Hepatocyte (in vitro differentiated cells): ENCODE measurements at regions not wholly inside any gene's neighbourhood (a gene's known extent, or its start where the extent isn't known, plus 50 kb on each side); places are given as distances from the start of the nearest gene placed in this dataset.

ENCODE experiments used
- DNase-seq: peaks from one replicate; pipeline ENCODE4 v3.0.0-alpha.2; 2016; ENCODE audit warnings: low spot score
- H2AFZ ChIP-seq: fragments of 200-600 bp; sonication (generic); 2 replicates; pipeline ENCODE4 v1.6.0; 2016; ENCODE audit warnings: antibody characterized with exemption, mild to moderate bottlenecking
- H3K27ac ChIP-seq: fragments of 200-600 bp; sonication (generic); 2 replicates; pipeline ENCODE4 v1.5.1; 2016; ENCODE audit warnings: mild to moderate bottlenecking
- H3K27me3 ChIP-seq: fragments of 200-600 bp; sonication (generic); 2 replicates; pipeline ENCODE4 v1.6.1; 2016
- H3K36me3 ChIP-seq: fragments of 200-600 bp; sonication (generic); replicated peaks from 2 replicates; pipeline ENCODE4 v1.5.1; 2016; ENCODE audit warnings: low read depth; ENCODE audit not compliant: insufficient read depth
- H3K4me1 ChIP-seq: fragments of 200-600 bp; sonication (generic); 2 replicates; pipeline ENCODE4 v1.5.1; 2016; ENCODE audit warnings: mild to moderate bottlenecking, moderate library complexity; ENCODE audit not compliant: insufficient read depth
- H3K4me2 ChIP-seq: fragments of 200-600 bp; sonication (generic); 2 replicates; pipeline ENCODE4 v1.6.0; 2016
- H3K4me3 ChIP-seq: fragments of 200-600 bp; sonication (generic); 2 replicates; pipeline ENCODE4 v1.5.1; 2016; ENCODE audit warnings: mild to moderate bottlenecking
- H3K79me2 ChIP-seq: fragments of 200-600 bp; sonication (generic); 2 replicates; pipeline ENCODE4 v1.6.0; 2017; ENCODE audit warnings: mild to moderate bottlenecking
- H3K9me2 ChIP-seq: fragments of 200-600 bp; sonication (generic); replicated peaks from 2 replicates; pipeline ENCODE4 v1.6.0; 2017; ENCODE audit warnings: mild to moderate bottlenecking; ENCODE audit not compliant: insufficient read depth
- H3K9me3 ChIP-seq: fragments of 200-600 bp; sonication (generic); 2 replicates; pipeline ENCODE4 v1.5.1; 2016; ENCODE audit warnings: low read depth, mild to moderate bottlenecking
- H4K20me1 ChIP-seq: fragments of 200-600 bp; sonication (generic); 2 replicates; pipeline ENCODE4 v1.6.0; 2016; ENCODE audit warnings: mild to moderate bottlenecking; ENCODE audit not compliant: insufficient read depth, poor library complexity, severe bottlenecking
- EZH2 ChIP-seq: fragments of 200-600 bp; sonication (generic); IDR thresholded peaks from 2 replicates; pipeline ENCODE4 v1.6.1; 2016; ENCODE audit warnings: antibody characterized with exemption, mild to moderate bottlenecking, borderline replicate concordance
- EZH2phosphoT487 ChIP-seq: fragments of 200-600 bp; sonication (generic); IDR thresholded peaks from one replicate; pipeline ENCODE4 v1.6.1; 2018; ENCODE audit warnings: antibody characterized with exemption, mild to moderate bottlenecking, low read depth, moderate library complexity; ENCODE audit not compliant: unreplicated experiment, severe bottlenecking
- WGBS: methylation state at CpG from one replicate; pipeline ENCODE4 v1.1.6; 2016; ENCODE audit warnings: low lambda C conversion rate; ENCODE audit errors: missing lambda C conversion rate; 5-methylcytosine and 5-hydroxymethylcytosine counted together
- TF ChIP-seq, protein P1 (sequence below): fragments of 200-600 bp; sonication (generic); IDR thresholded peaks from 2 replicates; pipeline ENCODE4 v1.5.1; 2016; ENCODE audit warnings: antibody characterized with exemption, mild to moderate bottlenecking; ENCODE audit not compliant: poor library complexity

DNA sequence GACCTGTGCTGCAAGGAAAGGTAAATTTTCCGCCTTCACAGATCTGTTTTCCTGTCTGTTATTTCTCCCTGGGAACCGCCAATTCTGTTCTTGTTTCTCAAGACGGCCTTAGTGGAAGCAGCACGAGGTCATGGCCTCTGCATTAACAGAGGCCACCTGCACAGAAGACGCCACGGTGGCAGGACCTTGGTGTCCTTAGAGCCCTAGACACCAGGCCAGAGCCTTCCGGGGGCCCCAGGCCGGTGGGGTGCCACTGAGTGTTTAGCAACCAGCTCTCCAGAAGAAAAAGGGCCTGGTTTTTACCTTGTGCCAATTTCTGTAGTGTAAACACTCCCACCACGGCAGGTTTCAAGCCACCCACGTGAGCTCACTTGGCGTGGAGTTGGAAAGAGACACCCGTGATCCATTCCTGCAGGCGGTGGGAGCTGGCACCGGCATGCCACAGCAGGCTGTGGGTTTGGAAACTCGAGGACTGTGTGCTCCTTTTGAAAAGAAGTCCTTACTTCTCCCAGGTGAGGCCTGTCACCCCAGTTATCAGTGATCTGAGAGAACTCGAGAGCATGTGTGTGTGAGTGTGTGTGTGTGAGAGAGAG is 103.9 kb upstream of the HDAC4 start:
- TF ChIP-seq, protein P1, sequence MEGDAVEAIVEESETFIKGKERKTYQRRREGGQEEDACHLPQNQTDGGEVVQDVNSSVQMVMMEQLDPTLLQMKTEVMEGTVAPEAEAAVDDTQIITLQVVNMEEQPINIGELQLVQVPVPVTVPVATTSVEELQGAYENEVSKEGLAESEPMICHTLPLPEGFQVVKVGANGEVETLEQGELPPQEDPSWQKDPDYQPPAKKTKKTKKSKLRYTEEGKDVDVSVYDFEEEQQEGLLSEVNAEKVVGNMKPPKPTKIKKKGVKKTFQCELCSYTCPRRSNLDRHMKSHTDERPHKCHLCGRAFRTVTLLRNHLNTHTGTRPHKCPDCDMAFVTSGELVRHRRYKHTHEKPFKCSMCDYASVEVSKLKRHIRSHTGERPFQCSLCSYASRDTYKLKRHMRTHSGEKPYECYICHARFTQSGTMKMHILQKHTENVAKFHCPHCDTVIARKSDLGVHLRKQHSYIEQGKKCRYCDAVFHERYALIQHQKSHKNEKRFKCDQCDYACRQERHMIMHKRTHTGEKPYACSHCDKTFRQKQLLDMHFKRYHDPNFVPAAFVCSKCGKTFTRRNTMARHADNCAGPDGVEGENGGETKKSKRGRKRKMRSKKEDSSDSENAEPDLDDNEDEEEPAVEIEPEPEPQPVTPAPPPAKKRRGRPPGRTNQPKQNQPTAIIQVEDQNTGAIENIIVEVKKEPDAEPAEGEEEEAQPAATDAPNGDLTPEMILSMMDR, result no peak
- TF ChIP-seq EZH2phosphoT487 (no peak), EZH2 (no peak)
- no peak overlapping the region for H2AFZ ChIP-seq
- no peaks in the 10 kb centered on the region for H3K36me3 ChIP-seq
- no peak overlapping the region for H3K27ac ChIP-seq
- no peak for DNase-seq
- H3K9me2 ChIP-seq, result no peaks in the 10 kb centered on the region
- H3K4me2 ChIP-seq, result no peak overlapping the region
- no peaks in the 10 kb centered on the region for H4K20me1 ChIP-seq
- 86% methylated on average over 16 of the region's 16 CpGs for WGBS
- no peaks in the 10 kb centered on the region for H3K4me1 ChIP-seq
- no peak overlapping the region for H3K4me3 ChIP-seq
- no peaks in the 10 kb centered on the region for H3K27me3 ChIP-seq
- no peaks in the 10 kb centered on the region for H3K79me2 ChIP-seq
- H3K9me3 ChIP-seq, result no peaks in the 10 kb centered on the region

DNA sequence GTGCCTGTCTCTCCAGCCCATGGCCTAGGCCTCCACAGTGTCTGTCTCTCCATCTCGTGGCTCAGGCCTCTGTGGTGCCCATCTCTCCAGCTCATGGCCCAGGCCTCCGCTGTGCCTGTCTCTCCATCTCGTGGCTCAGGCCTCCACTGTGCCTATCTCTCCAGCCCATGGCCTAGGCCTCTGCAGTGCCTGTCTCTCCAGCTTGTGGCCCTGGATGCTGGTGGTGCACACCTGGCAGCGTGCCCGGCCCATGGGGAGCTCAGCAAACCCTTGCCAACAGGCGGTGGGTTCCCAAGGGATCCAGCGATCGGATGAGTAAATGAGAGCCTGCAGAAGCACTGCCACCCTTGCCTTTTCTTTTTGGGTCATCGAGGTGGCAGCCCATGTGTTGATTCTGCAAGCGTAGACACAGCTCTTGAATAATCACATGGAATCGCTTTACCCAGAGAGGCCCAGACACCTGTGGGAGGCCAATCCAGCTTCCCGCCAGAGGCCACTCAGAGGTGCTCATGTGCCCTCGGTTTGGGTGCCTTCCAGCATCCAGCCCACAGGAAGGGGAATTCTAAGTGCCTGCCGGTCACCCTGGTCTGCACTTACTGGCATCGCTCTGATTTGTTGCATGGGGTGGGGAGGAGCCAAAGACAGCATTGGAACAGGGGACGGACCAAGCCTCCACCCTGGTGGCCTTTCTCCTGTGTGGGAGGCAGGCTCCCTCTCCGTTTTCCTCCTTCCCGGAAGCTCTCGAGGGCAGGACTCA is 101.8 kb upstream of the HDAC4 start:
- Histone ChIP-seq H3K79me2 (no peaks in the 10 kb centered on the region), H3K4me1 (no peaks in the 10 kb centered on the region), H3K27me3 (no peaks in the 10 kb centered on the region), H3K36me3 (no peaks in the 10 kb centered on the region), H4K20me1 (no peaks in the 10 kb centered on the region), H3K27ac (no peak overlapping the region), H3K4me2 (no peak overlapping the region), H3K9me3 (no peaks in the 10 kb centered on the region), H3K9me2 (no peaks in the 10 kb centered on the region), H2AFZ (no peak overlapping the region), H3K4me3 (no peak overlapping the region)
- 92% methylated on average over 19 of the region's 19 CpGs for WGBS
- no peak for DNase-seq
- TF ChIP-seq EZH2 (no peak), EZH2phosphoT487 (no peak)
- TF ChIP-seq, protein P1, result no peak

DNA sequence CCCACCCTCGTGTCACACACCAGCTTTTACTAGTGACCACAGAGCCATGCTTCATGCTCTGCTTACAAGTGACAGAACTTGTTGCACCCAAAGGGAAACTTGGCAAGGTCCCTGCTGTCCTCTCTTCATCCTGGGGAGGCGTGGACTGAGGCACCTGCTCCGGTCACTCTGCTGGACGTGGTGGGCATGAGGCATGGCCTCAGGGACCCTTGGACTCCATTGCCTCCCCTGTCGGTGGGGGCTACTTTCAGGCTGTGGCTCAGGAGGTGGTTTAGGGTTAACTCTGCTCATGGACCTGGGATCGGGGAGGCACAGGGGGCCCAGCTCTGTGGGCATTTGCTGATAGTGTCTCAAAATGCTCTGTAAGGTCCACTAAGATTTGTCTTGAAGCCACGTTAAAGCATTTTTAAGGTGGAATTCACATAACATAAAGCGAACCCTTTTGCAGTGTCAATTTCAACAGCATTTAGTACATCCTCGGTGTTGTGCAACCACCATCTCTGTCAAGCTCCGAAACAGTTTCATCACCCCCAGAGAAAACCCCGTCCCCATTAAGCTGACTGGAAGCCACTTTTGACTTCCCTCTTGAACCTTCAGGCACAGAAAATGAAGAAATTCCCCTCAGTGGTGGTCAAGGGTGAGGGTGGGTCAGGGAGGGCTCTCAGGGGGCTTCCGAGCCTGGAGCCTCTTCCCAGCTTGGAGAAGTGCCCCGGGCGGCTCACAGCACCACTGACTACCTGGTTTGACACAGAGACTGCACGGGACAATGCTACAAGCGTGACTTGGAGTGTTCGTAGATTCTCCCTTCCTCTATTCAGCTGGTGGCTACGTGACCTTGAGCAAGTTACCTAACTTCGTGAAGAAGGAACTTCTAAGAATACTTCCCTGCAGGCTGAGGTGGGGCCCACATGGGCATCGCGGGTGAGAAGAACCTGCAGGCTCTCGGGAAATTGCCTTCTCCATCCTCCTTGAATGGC is 100.0 kb upstream of the HDAC4 start:
- no peak overlapping the region for H3K4me3 ChIP-seq
- H4K20me1 ChIP-seq, result no peaks in the 10 kb centered on the region
- no peak for DNase-seq
- H3K79me2 ChIP-seq, result no peaks in the 10 kb centered on the region
- no peaks in the 10 kb centered on the region for H3K36me3 ChIP-seq
- 91% methylated on average over 22 of the region's 22 CpGs for WGBS
- H3K4me1 ChIP-seq, result no peaks in the 10 kb centered on the region
- H2AFZ ChIP-seq, result no peak overlapping the region
- H3K27me3 ChIP-seq, result no peaks in the 10 kb centered on the region
- no peaks in the 10 kb centered on the region for H3K9me2 ChIP-seq
- H3K27ac ChIP-seq, result no peak overlapping the region
- no peaks in the 10 kb centered on the region for H3K9me3 ChIP-seq
- TF ChIP-seq, protein P1, result no peak
- TF ChIP-seq EZH2phosphoT487 (no peak), EZH2 (no peak)
- no peak overlapping the region for H3K4me2 ChIP-seq
